ENCODE measurements at regions not wholly inside any gene's neighbourhood (a gene's known extent, or its start where the extent isn't known, plus 50 kb on each side); places are given as distances from the start of the nearest gene placed in this dataset.

GRCh38 chr6:105485456-105485855 lies 82.6 kb upstream of the PREP start:
- intact Hi-C loops (cut with DNase I) = loop anchor here (5.0 to 10.0 kb wide), 4 partner anchors 602 to 819 kb away; partner anchors contain the start of gene PRDM1 (in 1 of the 2)
- DNase-seq = no peak
- no peak for ATAC-seq
- Histone ChIP-seq H3K27me3 (ENCODE audit: insufficient read depth in 3 of 3, low read length in 2 of 3) (no peaks in the 10 kb centered on the region), H3K4me3 (no peak overlapping the region), H3K9me3 (no peaks in the 10 kb centered on the region), H3K4me1 (no peaks in the 10 kb centered on the region), H3K27ac (no peak overlapping the region), H3K36me3 (ENCODE audit: insufficient read depth in 1 of 2, low read depth in 1 of 2) (no peaks in the 10 kb centered on the region)
- TF ChIP-seq CTCF (IDR thresholded peaks at IDR 0.05) = no peak
- 56 to 59% (median 58%) methylated on average over 5 of the region's 5 CpGs for WGBS, 3 donors

- no peak overlapping the region for H3K27ac ChIP-seq
- H3K4me1 ChIP-seq = no peaks in the 10 kb centered on the region
These were observed 81.6 kb upstream of the PREP start for GRCh38 chr6:105484238-105485161.

GRCh38 chr6:105483492-105483891 lies 80.6 kb upstream of the PREP start:
- H3K4me3 ChIP-seq = no peak overlapping the region
- 54 to 57% (median 54%) methylated on average over 4 of the region's 4 CpGs for WGBS, 3 donors
- DNase-seq = no peak
- H3K4me1 ChIP-seq = no peaks in the 10 kb centered on the region
- TF ChIP-seq CTCF (IDR thresholded peaks at IDR 0.05) = no peak
- no peak for ATAC-seq
- no peaks in the 10 kb centered on the region for H3K36me3 ChIP-seq (ENCODE audit: insufficient read depth in 1 of 2, low read depth in 1 of 2)
- no peaks in the 10 kb centered on the region for H3K9me3 ChIP-seq
- H3K27ac ChIP-seq = no peak overlapping the region
- intact Hi-C loops (cut with DNase I) = loop anchor here (5.0 to 10.0 kb wide), 3 partner anchors 741 to 821 kb away; no protein-coding TSS in a partner anchor
- no peaks in the 10 kb centered on the region for H3K27me3 ChIP-seq (ENCODE audit: insufficient read depth in 3 of 3, low read length in 2 of 3)

More at GRCh38 chr6:105484238-105485161, 81.6 kb upstream of the PREP start:
- peak in 2 of 4 donors; percentile 23 to 70 for ATAC-seq
- Histone ChIP-seq H3K27me3 (ENCODE audit: insufficient read depth in 3 of 3, low read length in 2 of 3) (no peaks in the 10 kb centered on the region), H3K36me3 (ENCODE audit: insufficient read depth in 1 of 2, low read depth in 1 of 2) (no peaks in the 10 kb centered on the region), H3K9me3 (no peaks in the 10 kb centered on the region), H3K4me3 (peak overlapping the region; percentile 5)
- WGBS, 3 donors = 39 to 43% (median 40%) methylated on average over 12 of the region's 12 CpGs
- intact Hi-C loops (cut with DNase I) = loop anchor here (5.0 to 10.0 kb wide), 5 partner anchors 603 to 820 kb away; partner anchors contain the start of gene PRDM1 (in 1 of the 2)
- peak; percentile 84 for TF ChIP-seq CTCF (IDR thresholded peaks at IDR 0.05)
- DNase-seq = no peak

GRCh38 chr6:105482921-105483320 lies 80.0 kb upstream of the PREP start:
- no peak for DNase-seq
- no peak overlapping the region for H3K4me3 ChIP-seq
- H3K27me3 ChIP-seq (ENCODE audit: insufficient read depth in 3 of 3, low read length in 2 of 3) = no peaks in the 10 kb centered on the region
- H3K27ac ChIP-seq = no peak overlapping the region
- WGBS, 3 donors = 77 to 82% (median 81%) methylated on average over 3 of the region's 3 CpGs
- no peaks in the 10 kb centered on the region for H3K36me3 ChIP-seq (ENCODE audit: insufficient read depth in 1 of 2, low read depth in 1 of 2)
- H3K4me1 ChIP-seq = no peaks in the 10 kb centered on the region
- no peaks in the 10 kb centered on the region for H3K9me3 ChIP-seq
- intact Hi-C loops (cut with DNase I) = loop anchor here (5.0 to 10.0 kb wide), 3 partner anchors 742 to 822 kb away; no protein-coding TSS in a partner anchor
- no peak for ATAC-seq
- TF ChIP-seq CTCF (IDR thresholded peaks at IDR 0.05) = no peak

Measured in psoas muscle (tissue), 7 donors.